B cell (primary cell): ENCODE measurements at regions not wholly inside any gene's neighbourhood (a gene's known extent, or its start where the extent isn't known, plus 50 kb on each side); places are given as distances from the start of the nearest gene placed in this dataset.

Source experiments
- EZH2 ChIP-seq: IDR thresholded peaks from 2 replicates; pipeline ENCODE4 v1.6.1; 2012; ENCODE audit warnings: borderline replicate concordance, low read depth, mild to moderate bottlenecking, moderate library complexity, low read length; ENCODE audit not compliant: insufficient read depth, poor library complexity, severe bottlenecking
- TF ChIP-seq, protein P1 (sequence below): fragments of 200-600 bp; IDR thresholded peaks from one replicate; pipeline ENCODE4 v1.8.0; 2022; ENCODE audit warnings: antibody characterized with exemption, mild to moderate bottlenecking

DNA sequence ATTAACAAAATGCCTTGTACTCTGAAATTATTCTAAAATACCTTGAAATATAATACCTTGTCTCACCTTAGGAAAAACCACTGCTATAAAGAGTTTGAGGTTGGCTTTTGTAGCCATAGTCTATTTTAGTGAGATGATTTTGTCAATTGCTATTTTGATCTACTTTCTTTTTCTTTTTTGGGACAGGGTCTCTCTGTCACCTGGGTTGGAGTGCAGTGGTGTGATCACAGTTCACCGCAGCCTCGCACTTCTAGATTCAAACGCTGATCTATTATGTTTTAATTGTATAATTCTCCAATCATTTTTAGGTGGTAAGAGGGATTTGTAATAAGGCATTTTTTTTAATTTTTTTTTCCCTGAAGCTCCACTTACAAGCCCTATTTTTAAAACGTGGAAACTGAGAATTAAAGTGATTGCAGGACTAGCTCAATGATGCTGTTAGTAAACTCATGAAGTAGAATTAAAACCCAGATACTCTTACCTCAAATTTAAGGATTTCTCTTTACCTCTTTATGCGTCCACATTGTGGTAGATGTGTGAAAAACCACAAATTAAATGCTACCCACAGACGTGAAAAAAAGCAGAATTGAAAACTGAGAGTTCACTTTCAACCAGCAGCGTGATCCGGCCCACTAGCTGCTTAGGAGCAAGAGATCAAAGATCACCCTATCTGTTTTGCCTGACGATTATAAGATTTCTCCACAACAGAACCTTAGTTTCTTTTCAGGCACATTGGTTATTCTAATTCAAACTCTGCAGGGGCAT lies 384.2 kb downstream of the CGGBP1 start:
- TF ChIP-seq EZH2, result no peak
- TF ChIP-seq, protein P1, sequence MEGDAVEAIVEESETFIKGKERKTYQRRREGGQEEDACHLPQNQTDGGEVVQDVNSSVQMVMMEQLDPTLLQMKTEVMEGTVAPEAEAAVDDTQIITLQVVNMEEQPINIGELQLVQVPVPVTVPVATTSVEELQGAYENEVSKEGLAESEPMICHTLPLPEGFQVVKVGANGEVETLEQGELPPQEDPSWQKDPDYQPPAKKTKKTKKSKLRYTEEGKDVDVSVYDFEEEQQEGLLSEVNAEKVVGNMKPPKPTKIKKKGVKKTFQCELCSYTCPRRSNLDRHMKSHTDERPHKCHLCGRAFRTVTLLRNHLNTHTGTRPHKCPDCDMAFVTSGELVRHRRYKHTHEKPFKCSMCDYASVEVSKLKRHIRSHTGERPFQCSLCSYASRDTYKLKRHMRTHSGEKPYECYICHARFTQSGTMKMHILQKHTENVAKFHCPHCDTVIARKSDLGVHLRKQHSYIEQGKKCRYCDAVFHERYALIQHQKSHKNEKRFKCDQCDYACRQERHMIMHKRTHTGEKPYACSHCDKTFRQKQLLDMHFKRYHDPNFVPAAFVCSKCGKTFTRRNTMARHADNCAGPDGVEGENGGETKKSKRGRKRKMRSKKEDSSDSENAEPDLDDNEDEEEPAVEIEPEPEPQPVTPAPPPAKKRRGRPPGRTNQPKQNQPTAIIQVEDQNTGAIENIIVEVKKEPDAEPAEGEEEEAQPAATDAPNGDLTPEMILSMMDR, result no peak
